GM18907 (cell line): ENCODE measurements at regions not wholly inside any gene's neighbourhood (a gene's known extent, or its start where the extent isn't known, plus 50 kb on each side); places are given as distances from the start of the nearest gene placed in this dataset.

Experiments
- ATAC-seq: cut with Tn5 transposase; IDR thresholded peaks from one replicate; pipeline ENCODE4 v1.9.1; 2021; ENCODE audit warnings: mild to moderate bottlenecking, moderate library complexity; ENCODE audit not compliant: unreplicated experiment

DNA sequence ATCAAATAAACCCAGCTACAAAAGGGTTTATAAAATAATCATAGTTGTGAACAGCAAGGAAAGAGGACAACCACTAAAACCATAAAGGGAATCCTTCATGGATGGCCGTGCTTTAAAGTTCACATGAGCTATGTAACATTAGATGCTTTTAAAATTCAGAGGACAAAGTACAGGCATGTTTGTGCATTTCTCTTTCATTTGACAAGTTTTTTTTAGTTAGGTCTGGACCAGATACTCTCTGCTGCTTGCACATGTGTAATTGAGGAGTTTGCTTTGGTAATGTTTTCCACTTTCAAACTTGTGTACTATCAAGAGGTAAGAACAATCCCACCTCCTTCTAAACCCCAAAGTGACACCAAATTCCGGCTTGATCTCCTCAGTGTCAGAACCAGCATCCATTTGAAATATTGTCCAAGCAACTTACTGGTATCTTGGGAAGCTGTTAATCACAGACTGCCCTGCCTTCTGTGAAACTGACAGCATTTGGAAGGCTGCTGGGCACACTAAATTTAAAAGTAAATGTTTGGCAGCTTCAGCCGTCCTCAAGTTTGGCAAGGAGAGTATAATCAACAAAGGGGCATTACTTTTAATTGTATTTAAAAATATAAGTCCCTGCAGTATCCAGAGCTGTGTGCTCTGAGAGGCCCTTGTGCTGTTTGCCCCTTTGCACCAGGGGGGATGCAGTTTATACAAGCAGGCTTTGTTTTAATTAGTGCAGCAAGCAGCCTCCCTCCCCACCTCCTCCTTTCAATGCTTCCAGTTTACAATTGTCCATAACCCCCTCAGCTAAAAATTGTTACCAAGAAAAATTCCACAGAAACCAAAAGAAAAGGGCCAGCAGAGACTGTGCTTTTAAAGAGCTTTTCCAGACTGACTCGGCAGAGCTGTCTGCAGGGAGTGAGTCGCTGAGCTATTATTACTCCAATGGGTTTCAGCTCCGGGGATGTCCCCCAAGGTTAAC lies 328.3 kb upstream of the MPDZ start:
- ATAC-seq = no peak

- no peak for ATAC-seq
Observed at GRCh38 chr9:13606586-13606985, 327.1 kb upstream of the MPDZ start.

GRCh38 chr9:13603921-13604320 lies 324.4 kb upstream of the MPDZ start:
- no peak for ATAC-seq

DNA sequence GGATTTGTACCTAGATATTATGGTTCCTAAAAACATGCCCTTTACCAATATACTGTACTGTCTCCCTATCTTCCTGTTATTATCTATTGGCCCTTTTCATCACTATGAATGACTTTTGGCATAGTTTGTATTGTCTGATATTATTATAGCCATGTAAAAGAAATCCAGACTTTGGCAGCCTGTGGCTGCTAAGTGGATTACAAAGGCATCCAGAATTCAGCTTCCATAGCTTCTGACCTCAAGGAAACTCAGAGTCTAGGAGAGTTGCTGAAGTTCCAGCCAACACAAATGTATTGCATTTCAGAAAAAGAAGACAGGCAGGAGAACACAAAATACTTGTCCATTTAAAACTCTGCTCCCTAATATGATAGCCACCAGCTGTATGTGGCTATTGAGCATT lies 319.2 kb upstream of the MPDZ start:
- ATAC-seq = no peak

DNA sequence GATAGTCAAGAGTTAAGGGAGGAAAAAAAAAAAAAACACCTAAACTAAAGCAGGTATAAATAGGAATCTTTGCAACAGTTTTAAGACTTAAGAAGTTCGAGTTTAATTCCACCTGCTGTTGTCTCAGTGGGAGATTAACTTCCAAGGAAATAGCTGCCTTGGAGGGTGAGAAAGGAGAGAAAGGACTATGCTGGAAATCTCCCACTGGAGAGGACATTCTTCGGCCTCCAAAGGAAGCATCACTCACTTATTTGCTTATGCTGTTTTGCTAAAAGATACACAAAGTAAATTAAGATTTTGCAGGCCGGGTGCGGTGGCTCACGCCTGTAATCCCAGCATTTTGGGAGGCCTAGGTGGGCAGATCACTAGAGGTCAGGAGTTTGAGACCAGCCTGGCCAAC lies 317.9 kb upstream of the MPDZ start:
- ATAC-seq = no peak

DNA sequence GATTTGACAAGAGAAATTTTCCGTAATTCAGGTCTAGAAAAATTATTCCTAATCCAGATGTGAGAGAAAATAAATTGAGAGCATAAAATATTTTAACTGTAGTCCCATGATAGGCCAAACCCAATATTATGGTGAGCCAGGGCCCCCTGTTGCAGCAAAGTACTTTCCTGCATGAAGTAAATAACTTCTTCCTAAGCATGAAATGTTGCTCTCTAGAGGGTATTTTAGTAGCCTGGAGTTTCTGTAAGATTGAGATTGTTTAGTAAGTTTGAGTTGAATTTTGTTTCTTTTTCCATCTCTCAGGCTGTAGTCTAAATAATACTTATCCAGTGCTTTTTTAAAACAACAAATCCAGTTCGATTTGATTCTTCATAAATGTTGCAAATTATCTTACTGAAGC lies 317.5 kb upstream of the MPDZ start:
- no peak for ATAC-seq

DNA sequence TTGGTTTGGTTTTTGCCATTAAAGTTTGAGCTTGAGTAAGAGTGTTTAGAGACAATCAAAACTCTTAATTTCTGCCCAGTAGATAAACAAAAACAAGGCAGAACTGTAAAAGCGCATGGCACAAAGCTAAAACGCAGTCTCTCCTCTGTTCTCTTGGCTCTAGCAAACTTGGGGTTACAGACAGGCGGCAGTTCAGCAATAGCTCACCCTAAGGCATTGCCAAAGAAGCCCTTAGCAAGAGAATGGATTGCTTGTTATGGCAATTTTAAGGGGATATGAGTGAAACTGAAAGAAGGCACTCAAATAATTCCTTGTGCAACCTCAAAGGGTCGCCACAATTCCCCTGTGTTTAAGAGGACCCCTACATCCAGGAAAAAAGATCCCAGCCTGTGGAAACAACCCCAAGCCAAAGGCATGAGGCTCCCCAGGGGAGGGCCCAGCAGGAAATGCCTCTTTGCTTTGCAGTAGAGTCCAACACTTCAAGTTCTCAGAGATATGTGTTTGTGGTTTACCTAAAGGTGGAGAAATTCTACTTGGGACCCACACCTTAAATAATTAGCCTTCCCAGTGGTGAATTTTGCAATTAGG lies 317.0 kb upstream of the MPDZ start:
- no peak for ATAC-seq

DNA sequence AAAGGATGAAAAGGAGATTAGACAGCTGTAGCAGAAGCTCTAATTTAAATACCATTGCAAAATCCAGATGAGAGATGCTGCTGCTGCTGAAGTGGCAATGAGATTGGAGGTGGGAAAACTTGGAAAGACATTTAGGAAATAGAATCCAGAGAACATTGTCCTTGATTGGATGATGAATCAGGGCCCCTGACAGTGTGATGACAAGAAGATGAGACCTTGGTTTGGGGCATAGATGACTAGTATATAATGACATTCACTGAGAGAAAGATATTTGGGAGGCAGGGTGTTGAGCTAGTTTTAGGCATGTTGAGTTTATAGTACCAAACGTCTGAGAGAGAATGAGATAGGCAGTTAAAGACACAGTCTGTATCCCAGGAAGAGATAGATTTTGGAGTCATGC lies 311.5 kb upstream of the MPDZ start:
- no peak for ATAC-seq

GRCh38 chr9:13589034-13589737 lies 309.7 kb upstream of the MPDZ start:
- ATAC-seq = peak; percentile 59

- ATAC-seq = peak; percentile 10
Observed at GRCh38 chr9:13588151-13589033, 308.9 kb upstream of the MPDZ start.

DNA sequence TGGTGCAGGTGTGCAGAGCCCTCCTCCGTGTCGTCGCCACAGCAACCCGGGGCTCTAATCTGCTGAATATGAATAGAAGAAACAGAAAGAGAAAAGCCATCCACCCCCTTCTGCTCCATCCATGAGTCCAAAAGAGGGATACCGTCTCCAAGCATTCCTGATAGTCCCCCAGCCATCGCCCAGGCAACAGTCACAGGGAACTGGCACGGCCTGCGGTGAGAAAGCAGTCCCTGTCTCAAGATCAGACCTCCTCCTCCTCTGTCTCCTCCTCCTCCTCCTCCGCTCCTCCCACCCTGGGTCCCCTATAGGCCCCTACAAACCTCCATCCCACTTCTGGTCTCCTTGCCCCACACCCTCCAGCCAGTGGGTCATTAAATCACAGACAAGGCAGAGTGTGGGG lies 308.1 kb upstream of the MPDZ start:
- ATAC-seq = no peak

DNA sequence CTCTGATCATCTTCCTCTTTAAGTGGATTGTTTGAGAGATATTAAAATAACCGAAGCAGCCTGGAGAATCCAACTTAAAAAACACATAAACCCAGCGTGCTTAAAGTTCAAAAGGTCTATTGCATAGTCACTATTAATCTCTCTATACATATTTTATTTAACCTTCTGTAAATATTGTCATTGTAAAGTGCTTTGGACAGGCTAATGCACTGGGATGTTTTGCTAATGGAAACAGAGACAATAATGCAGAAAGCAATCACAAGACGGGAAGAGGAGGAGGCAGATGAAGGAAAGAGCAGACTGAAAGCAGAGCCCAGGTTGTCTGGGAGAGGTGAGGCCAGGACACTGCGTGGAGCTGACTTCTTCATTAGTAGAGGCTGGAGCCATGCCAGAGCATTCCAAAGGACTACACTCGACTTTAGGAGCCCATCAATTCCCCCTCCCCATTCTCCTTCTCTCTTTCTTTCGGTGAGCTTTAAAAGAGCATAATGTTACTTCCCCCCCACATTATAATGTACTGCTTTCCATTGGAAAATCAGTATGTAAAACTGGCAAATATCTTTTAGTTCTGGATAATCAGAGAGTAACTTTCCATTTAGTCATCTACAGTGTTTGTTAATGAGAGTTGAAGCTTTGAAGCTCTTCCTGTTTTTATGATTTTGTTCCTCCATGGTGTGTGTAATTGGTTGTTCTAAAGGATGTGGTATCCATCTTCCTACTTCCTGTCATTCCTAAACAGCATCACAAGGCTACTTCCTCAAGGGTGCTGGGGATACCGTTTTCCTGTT lies 307.3 kb upstream of the MPDZ start:
- ATAC-seq = no peak

DNA sequence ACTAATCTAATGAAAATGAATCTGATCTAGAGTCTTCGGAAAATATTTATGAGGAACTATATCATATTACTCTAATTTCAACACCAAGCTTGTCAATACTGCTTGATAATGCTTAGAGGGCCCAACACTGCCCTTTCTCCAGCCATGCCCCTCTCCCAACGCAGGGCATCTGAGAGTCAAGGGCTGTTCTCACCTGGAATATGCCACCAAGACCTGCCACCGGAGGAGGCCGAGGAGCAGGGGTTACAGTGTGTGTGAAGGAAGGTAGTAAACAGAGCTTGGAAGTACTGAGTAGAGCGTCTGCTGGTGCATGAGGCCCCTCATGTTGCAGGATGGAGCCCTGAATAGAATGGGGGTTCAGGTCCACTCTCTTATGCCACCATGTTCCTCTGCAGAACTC lies 301.3 kb upstream of the MPDZ start:
- ATAC-seq = no peak

- no peak for ATAC-seq
Observed at GRCh38 chr9:13580131-13580530, 300.6 kb upstream of the MPDZ start.

DNA sequence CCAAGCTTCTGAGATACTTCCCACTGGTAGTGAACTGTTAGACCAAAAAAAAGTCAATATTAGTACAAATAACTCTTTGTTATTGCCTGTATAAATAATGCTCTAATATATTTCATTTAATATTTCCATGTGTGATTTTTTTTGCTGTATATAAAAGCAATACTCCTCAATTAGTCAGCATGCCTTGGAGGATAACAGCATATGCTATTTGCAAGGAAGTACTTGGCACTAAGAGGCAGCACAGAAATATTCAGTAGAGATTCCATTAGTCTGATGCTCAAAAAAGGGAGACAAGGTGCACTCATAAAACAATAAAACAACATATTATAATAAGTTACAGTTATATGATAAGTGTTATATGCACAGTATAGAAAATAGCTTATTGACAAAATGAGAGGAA lies 296.6 kb upstream of the MPDZ start:
- no peak for ATAC-seq

- ATAC-seq = no peak
Observed at GRCh38 chr9:13575558-13575957, 296.1 kb upstream of the MPDZ start.

DNA sequence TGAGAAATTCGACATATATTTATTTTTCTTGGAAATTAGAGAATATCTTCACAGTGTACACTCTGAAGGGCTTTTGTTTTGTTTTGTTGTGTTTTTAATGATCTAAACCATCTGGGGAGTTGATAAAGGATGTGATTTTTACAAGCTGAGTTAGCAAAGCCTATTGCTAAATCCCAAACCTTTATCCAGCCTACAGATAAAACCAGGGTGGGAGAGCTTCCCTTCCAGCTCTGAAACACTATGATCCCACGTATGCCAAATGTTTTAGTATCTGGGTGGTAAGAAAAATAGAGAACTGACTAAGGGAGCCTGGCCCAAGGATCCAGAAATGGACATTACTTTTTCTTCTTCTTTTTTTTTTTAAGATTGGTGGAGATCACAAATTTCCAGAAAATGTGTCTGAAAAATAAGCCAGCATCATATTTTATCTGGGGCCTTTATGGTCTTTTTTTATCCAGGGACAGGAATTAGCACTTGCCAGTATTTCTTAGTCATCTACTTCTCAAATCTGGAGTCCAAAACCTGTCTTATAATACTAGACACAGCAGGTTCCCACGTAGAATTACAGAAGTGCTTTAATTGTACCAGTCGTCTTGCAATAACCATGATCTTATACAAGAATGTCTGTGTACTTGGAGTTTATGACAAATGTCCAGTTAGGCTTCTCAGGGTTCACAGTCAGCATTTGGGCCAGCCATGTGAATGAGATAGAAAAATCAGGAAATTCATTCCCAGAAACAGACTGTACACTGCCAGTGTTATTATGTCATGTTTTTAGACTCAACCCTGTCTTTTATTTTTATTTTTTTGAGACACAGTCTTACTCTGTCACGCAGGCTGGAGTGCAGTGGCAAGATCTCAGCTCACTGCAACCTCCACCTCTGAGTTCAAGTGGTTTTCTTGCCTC lies 290.8 kb upstream of the MPDZ start:
- no peak for ATAC-seq

DNA sequence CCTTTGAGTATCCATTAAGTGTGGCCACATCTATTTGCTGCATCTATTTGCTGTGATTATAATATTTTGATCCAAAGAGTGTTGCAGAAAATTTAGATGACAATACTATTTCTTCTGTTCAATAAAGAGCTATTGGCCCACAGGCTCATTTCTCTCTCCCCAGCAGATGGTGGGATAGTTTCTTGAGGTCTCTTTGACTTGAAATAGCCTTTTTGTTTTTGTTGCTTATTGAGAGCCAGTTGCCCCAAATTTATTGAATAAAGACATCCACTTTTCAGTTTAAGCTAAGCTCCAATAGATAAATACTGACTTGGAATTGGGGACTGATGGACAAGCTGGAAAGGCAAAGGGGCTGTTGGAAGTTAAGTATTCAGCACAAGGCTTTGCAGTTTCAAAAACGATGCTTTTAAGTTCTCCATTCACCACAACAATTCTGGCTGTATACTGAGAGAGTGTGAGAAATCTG lies 290.1 kb upstream of the MPDZ start:
- no peak for ATAC-seq
